Keratinocyte (primary cell): ENCODE measurements at regions not wholly inside any gene's neighbourhood (a gene's known extent, or its start where the extent isn't known, plus 50 kb on each side); places are given as distances from the start of the nearest gene placed in this dataset.

Experiments
- CTCF ChIP-seq, 3 experiments: IDR thresholded peaks in 1 of 3; conservative IDR thresholded peaks in 1 of 3; optimal IDR thresholded peaks in 1 of 3; 2 replicates in 2 of 3; 3 replicates in 1 of 3; pipeline versions ENCODE3 to v1.5.1; 2011; ENCODE audit warnings: low read length in 3 of 3, mild to moderate bottlenecking in 3 of 3, moderate library complexity in 2 of 3, control low read depth in 1 of 3, inconsistent platforms in 1 of 3; ENCODE audit not compliant: insufficient read depth in 2 of 3; ENCODE audit errors: extremely low read depth in 1 of 3
- EZH2 ChIP-seq: IDR thresholded peaks from one replicate; pipeline ENCODE4 v1.6.1; 2012; ENCODE audit warnings: inconsistent platforms, mild to moderate bottlenecking, low read length, moderate library complexity

- TF ChIP-seq CTCF (optimal IDR thresholded peaks at IDR 0.05 in 1 of 3, IDR thresholded peaks at IDR 0.05 in 1 of 3, conservative IDR thresholded peaks at IDR 0.05 in 1 of 3; ENCODE audit: extremely low read depth in 1 of 3, insufficient read depth in 2 of 3, low read length in 3 of 3) (no peak), EZH2 (no peak)
Observed at GRCh38 chr4:19623866-19624265, 627.8 kb upstream of the SLIT2 start.
